AG08395 (cell line): ENCODE measurements at regions not wholly inside any gene's neighbourhood (a gene's known extent, or its start where the extent isn't known, plus 50 kb on each side); places are given as distances from the start of the nearest gene placed in this dataset.

Source experiments
- DNase-seq: peaks from one replicate; pipeline ENCODE4 v3.0.0; 2012; ENCODE audit warnings: mixed read lengths, low spot score

GRCh38 chr4:124322234-124323065 is 390.1 kb downstream of the ANKRD50 start:
- DNase-seq, result peak; percentile 54

GRCh38 chr4:124325690-124326089 is 386.8 kb downstream of the ANKRD50 start:
- no peak for DNase-seq

DNA sequence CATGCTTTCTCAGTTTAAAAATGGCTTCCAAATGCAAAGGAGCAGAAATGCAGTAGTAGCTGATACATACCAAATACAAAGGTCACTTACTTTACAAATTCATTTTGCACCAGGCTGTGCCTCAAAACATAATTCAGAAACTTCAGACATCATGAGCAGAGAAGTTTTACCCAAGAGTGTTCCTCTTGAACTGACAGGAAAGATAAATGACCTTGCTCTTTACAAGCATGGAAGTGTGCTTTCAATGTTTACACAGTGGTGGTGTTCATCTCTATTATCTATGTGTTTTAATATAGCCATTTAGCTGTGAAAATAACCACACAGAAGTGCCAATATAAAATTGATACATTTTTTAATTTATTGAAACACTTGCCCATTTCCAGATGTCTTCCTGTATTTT is 383.4 kb downstream of the ANKRD50 start:
- no peak for DNase-seq

DNA sequence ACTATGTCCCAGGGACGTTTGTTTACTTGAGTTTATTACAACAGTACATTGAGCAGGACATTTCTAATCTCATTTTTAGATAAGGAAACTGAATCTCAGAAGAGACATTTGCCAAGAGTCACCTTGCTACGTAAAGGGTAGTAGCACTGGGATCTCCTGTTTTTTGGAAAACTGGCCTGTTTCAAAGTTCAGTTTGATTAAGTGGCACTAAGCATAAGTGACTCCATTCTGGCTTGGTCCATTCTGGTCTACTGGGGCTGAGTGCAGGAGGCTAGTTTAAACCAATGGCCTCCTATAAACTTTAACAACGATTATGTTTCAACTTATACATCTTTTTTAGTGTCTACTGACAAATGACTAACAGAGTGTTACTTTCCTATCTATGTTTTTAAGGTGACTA is 382.5 kb downstream of the ANKRD50 start:
- no peak for DNase-seq

GRCh38 chr4:124331781-124332180 is 380.8 kb downstream of the ANKRD50 start:
- DNase-seq, result no peak

DNA sequence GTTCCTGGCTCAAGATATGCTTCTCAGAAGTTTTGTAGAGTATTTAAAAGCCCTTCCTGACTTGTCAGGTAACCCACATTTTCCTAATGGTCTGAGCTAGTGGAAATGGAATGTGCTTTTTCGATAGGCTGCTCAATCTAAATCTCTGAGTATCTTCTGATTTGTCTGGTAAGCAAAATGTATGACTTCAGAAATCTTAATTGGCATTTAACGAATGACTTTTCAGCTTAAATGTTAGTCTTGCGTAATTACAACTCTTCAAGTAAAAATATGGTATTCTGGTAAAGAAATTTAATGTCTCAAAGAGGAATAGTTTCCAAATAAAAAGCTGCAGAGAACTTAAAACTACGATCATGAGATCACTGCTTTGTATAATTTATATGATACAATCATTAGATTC is 379.1 kb downstream of the ANKRD50 start:
- no peak for DNase-seq

DNA sequence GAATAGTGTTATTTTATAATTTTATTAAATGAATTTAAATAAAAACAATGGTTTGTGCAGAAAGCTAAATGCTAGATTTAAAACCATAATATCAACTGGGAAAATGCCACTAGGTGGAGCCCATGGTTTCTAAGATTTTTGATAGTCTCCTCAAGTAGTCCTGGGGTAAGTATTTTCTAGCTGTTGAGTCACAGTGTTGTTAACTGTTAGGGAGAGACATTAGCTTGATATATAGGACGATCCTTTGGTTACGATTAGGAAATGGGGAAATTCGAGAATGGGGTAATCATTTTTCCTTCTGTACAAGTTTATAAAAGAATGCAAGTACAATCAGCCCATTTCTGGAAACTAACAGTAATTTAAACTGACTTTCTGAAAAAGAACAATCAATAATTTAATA is 378.4 kb downstream of the ANKRD50 start:
- DNase-seq, result peak; percentile 68

- no peak for DNase-seq
Observed at GRCh38 chr4:124337874-124338273, 374.7 kb downstream of the ANKRD50 start.

DNA sequence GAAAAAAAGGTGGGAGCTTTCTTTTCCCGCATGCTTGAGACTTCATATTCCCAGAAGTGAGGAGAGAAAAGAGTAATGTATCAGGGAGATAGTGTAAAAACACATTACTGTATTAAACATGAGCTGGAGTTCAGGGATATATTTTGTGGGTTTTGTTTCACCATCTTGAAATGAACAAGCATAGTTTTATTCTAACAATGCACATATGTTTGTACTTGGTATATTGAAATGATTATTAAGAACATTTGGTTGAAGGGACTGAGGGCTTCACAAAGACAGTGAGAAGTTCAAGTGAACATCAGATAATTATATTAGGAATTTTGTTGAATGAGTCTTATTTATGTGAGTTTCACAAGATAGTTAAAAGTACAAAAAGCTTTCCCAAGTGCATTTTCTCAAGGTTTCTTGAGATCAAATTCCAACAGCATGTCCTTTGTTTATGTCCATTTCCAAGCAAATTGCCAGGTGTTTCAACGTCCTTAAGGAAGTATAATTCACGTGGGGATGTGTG is 368.8 kb downstream of the ANKRD50 start:
- no peak for DNase-seq

DNA sequence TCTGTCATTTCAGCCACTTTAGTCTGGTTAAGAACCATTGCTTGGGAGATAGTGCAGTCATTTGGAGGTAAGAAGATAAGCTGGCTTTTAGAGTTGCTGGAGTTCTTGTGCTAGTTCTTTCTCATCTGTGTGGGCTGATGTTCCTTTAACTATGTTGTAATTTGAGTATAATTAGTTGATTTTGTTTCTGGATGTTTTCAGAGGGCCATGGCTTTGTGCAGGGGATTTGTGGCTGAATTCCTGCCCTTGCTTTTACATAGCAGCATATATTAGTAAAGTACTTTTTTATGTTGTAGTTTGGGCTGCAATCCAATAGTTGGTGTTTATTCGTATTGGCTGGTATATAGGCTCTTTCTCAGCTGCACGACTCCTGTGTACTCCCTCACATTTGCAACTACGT is 339.6 kb downstream of the ANKRD50 start:
- no peak for DNase-seq

- DNase-seq, result no peak
Observed at GRCh38 chr4:124386163-124386562, 326.4 kb downstream of the ANKRD50 start.

DNA sequence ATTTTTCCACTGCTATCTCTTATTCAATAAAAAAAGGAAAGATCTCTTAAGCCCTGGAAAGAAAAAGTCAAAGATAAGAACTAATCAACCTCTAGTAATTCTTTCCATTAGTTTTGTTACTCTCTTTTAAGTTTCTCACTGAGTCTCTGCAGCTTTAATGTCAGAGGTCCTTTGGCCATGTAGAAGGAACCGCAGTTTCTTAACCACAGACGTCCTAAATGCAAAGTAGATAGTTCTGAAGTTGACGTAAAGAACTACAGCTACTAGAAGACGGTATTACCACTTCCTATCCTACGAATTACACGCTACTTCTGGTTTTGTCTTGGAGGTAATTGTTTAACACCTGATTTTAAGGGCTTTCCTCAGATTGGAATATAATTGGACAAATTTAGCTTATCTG is 325.9 kb downstream of the ANKRD50 start:
- DNase-seq, result no peak

DNA sequence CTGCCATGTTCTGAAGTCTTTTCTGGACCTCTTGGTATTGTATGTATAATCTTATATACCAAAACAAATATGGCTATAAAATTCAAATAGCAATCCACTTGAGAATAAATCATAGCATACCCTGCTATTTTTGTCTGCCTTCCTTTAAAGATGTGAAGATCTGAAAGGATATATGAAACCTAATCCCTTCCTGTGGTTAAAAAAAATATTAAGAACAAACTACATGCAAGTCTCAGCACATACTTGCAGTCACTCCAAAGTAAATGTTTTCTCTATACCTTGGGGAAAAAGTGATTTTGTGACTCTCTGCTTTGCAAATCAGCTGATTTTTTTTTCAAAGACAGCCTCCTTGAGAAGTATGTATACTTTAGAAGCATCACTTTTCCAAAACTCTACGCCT is 322.9 kb downstream of the ANKRD50 start:
- no peak for DNase-seq

DNA sequence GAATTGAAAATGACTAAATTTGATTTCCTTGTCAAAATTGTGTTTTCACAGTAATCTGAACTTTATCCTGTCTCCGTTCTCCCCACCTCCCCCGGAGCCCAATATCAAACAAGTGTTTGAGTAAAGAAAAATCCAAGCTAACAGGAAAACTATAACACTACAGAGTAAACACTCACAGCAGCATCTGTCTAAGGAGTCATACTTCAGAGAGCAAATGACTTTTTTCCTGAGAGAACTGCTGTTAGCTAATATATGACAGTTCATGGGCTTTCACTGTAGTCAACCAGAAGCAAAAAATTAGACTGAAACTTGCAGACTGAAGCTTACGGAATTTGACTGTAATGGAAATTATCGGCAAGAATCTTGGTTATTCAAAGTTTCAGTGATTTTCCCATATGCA is 321.7 kb downstream of the ANKRD50 start:
- DNase-seq, result no peak

- no peak for DNase-seq
Observed at GRCh38 chr4:124396333-124396732, 316.2 kb downstream of the ANKRD50 start.

- no peak for DNase-seq
Observed at GRCh38 chr4:124401606-124402005, 310.9 kb downstream of the ANKRD50 start.

DNA sequence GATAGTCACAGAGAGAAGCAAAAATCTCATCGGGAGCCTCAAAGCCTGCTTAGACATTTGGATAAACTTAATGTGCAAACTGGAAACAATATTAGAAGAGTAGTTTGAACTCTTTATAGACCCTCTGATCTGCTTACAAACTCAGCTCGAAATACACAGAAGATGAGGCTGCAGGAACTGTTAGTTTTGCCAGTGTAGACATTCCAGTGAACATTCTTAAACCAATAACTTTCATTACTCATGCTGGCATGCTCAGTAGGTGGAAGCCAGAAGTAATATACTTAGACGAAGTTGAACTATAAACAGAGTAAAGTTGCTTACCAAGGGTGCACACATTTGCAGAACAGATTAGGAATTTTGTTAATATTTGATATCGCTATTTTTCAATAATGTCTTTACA is 303.5 kb downstream of the ANKRD50 start:
- DNase-seq, result peak; percentile 19

- DNase-seq, result peak; percentile 12
Observed at GRCh38 chr4:124414276-124415040, 298.1 kb downstream of the ANKRD50 start.

GRCh38 chr4:124415146-124415545 is 297.4 kb downstream of the ANKRD50 start:
- peak; percentile 23 for DNase-seq

DNA sequence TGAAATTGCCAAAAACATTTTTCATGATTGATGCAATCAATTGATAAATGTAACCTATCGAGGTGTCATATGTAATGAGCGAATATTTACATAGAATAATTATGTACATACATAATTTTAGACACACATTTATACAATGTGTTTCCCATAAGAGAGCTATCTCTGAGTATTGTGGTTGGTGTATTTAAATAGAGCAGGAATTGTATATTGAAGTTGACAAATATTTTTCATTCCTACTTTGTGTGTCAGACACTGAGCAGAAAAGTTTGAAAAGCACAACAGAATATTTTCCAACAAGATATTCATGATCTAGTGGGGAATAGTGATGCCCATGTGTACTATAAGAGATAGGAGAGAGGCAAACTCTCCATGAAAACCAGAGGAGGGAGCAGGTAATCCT is 295.2 kb downstream of the ANKRD50 start:
- no peak for DNase-seq

- DNase-seq, result no peak
Observed at GRCh38 chr4:124420166-124420695, 292.3 kb downstream of the ANKRD50 start.

DNA sequence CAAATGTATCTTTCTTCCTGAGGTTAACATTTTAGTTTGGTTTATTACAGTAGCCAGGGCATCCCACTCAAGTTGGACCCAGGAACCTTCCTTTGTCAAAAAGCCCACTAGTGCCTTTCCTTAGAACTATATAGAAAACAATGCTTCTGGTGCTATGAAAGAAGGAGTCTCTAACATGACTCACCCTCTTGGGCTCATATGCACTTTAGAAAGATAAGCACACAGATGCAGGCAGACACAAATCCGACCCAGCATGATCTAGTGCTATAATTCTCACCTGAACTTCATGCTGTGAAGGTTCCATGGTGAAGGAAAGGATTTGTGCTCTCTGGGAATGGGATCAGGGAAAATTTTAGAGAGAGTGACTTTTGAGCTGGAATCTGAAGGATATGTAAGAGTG is 289.4 kb downstream of the ANKRD50 start:
- DNase-seq, result no peak

DNA sequence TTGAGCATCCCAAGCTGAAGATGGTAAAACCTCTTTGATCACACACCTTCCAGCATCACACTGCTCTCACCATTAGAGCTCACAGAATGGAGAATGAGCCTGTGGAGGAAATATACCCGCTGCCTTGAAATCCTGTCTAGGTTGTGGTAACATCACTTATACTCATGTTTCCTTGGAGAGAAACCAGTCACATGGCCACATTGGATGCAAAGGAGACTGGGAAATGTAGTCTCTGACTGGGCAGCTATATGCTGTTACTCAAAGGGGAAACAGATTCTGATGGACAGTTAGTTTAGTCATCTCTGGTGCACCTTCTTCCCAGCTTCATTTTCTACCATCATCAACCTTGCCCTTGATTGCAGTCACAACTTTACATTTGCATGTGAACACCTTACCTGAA is 286.3 kb downstream of the ANKRD50 start:
- no peak for DNase-seq
